Psoas muscle (tissue), 7 donors: ENCODE measurements at regions not wholly inside any gene's neighbourhood (a gene's known extent, or its start where the extent isn't known, plus 50 kb on each side); places are given as distances from the start of the nearest gene placed in this dataset.
"Not testable (repeated sequence)": the region's sequence is repeated elsewhere in the genome, so short reads cannot be mapped to it uniquely, and the experiment has no call there.

Source experiments
- ATAC-seq, 4 donors: fragments of 200-7000 bp; cut with Tn5 transposase; one replicate each; pipeline ENCODE4 v1.9.1; 2020; ENCODE audit warnings: moderate library complexity in 3 of 4, mild to moderate bottlenecking in 2 of 4
- DNase-seq, 2 donors: peaks; one replicate each; pipeline ENCODE4 v3.0.0-alpha.2; 2020
- H3K27ac ChIP-seq: fragments of 200-600 bp; one replicate; pipeline ENCODE4 v1.8.0; 2022
- H3K27me3 ChIP-seq, 3 donors: fragments of 200-600 bp in 1 of 3; one replicate each; pipeline versions ENCODE4 v1.6.1 to v1.8.0; 2013 to 2022; ENCODE audit warnings: low read length in 2 of 3, mild to moderate bottlenecking in 2 of 3, moderate library complexity in 1 of 3; ENCODE audit not compliant: insufficient read depth in 3 of 3
- H3K36me3 ChIP-seq, 2 donors: fragments of 200-600 bp in 1 of 2; one replicate each; pipeline versions ENCODE4 v1.6.1 to v1.8.0; 2013 to 2022; ENCODE audit warnings: low read depth in 1 of 2, mild to moderate bottlenecking in 1 of 2, moderate library complexity in 1 of 2; ENCODE audit not compliant: insufficient read depth in 1 of 2
- H3K4me1 ChIP-seq: fragments of 200-600 bp; one replicate; pipeline ENCODE4 v1.8.0; 2022
- H3K4me3 ChIP-seq: fragments of 200-600 bp; one replicate; pipeline ENCODE4 v1.8.0; 2022; ENCODE audit warnings: mild to moderate bottlenecking
- H3K9me3 ChIP-seq: fragments of 200-600 bp; one replicate; pipeline ENCODE4 v1.8.0; 2022
- CTCF ChIP-seq: fragments of 200-600 bp; IDR thresholded peaks from one replicate; pipeline ENCODE4 v1.8.0; 2022; ENCODE audit warnings: antibody characterized with exemption
- WGBS, 3 donors: extraction: QIAGEN DNeasy Blood & Tissue Kit; methylation state at CpG; one replicate each; pipeline versions ENCODE4 v1.1.6 to v1.1.7; 2013; 5-methylcytosine and 5-hydroxymethylcytosine counted together
- intact Hi-C, 2 donors: fragments of 100-400 bp; cut with DNase I; formaldehyde crosslinking; loops; one replicate each; pipeline versions ENCODE4 v1.11.0 to v1.14.2; 2022
- donor health status: healthy with polysubstance abuse.
- donor health status: DM: no; HTN: no; CAD: no; lungs with moderate emphysema.
- donor health status: Bipolar disorder and iron deficiency.
- donor health status: healthy.
- donor health status: DM: yes; HTN: yes; CAD: no.
- donor health status: DM: no; HTN: no; CAD: no.
- donor health status: DM: yes; HTN: yes; CAD: no.

DNA sequence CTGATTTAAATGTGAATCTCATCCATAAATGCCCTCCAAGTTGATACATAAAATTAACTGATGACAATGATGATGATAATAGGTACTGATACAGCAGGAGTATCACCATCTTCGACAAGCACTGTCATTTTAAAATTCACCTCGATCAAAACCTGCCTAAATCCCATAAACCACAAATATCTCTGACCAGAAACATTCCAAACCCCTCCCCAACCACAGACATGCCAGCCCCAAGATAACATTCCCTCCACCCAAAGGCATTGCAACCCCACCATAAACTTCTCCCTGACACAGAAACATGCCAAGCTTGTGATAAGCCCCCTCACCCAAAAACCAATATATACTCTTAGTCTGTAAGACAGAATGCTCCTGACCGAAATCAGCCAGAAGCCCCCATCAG, 63.7 kb upstream of the WDFY3 start:
- intact Hi-C loops = no loop called here
- Histone ChIP-seq H3K9me3 (peaks cover 8% of the 10 kb centered on the region), H3K4me3 (no peak overlapping the region), H3K36me3 (no peaks in the 10 kb centered on the region), H3K27me3 (no peaks in the 10 kb centered on the region), H3K4me1 (no peaks in the 10 kb centered on the region), H3K27ac (no peak overlapping the region)
- ATAC-seq = no peak
- no peak for TF ChIP-seq CTCF
- 92 to 94% (median 93%) methylated on average over 3 of the region's 3 CpGs for WGBS, 3 donors
- no peak for DNase-seq

DNA sequence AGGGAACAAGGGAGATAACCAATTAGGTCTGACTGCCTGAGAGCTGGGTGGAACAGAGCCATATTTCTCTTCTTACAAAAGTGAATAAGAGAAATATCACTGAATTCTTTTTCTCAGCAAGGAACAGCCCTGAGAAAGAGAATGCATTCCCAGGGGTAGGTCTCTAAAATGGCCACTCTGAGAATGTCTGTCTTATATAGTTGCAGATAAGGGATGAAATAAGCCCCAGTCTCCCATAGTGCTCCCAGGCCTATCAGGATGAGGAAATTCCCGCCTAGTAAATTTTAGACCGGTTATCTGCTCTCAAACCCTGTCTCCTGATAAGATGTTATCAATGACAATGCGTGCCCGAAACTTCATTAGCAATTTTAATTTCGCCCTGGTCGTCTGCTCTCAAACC, 67.3 kb upstream of the WDFY3 start:
- H3K36me3 ChIP-seq, DNase-seq, H3K4me1 ChIP-seq, H3K27ac ChIP-seq, H3K4me3 ChIP-seq, intact Hi-C loops, H3K27me3 ChIP-seq, ATAC-seq, H3K9me3 ChIP-seq: not testable (repeated sequence)
- 94 to 97% (median 96%) methylated on average over 6 of the region's 6 CpGs for WGBS, 3 donors

- WGBS, 3 donors = 23 to 51% (median 25%) methylated on average over 1 of the region's 1 CpG
- no peaks in the 10 kb centered on the region for H3K27me3 ChIP-seq
- TF ChIP-seq CTCF = no peak
- H3K27ac ChIP-seq = no peak overlapping the region
- ATAC-seq (peak; percentile 33 to 79 (median 52)), DNase-seq (no peak)
- intact Hi-C loops = no loop called here
- H3K36me3 ChIP-seq = no peaks in the 10 kb centered on the region
- no peaks in the 10 kb centered on the region for H3K9me3 ChIP-seq
- no peak overlapping the region for H3K4me3 ChIP-seq
- H3K4me1 ChIP-seq = no peaks in the 10 kb centered on the region
Observed at GRCh38 chr4:85039526-85039925, 73.0 kb upstream of the WDFY3 start.

GRCh38 chr4:85043812-85044496, 77.5 kb upstream of the WDFY3 start:
- H3K9me3 ChIP-seq, H3K4me1 ChIP-seq, intact Hi-C loops, H3K27ac ChIP-seq, H3K36me3 ChIP-seq, ATAC-seq, H3K4me3 ChIP-seq, H3K27me3 ChIP-seq, DNase-seq: not testable (repeated sequence)
- 88 to 94% (median 92%) methylated on average over 6 of the region's 6 CpGs for WGBS, 3 donors

GRCh38 chr4:85050736-85051135, 84.2 kb upstream of the WDFY3 start:
- no peaks in the 10 kb centered on the region for H3K27me3 ChIP-seq
- WGBS, 3 donors = 10 to 17% (median 16%) methylated on average over 1 of the region's 1 CpG
- intact Hi-C loops = no loop called here
- no peak overlapping the region for H3K4me3 ChIP-seq
- H3K36me3 ChIP-seq = no peaks in the 10 kb centered on the region
- no peak for TF ChIP-seq CTCF
- ATAC-seq = no peak
- no peaks in the 10 kb centered on the region for H3K4me1 ChIP-seq
- H3K9me3 ChIP-seq = no peaks in the 10 kb centered on the region
- no peak overlapping the region for H3K27ac ChIP-seq
- DNase-seq = no peak

DNA sequence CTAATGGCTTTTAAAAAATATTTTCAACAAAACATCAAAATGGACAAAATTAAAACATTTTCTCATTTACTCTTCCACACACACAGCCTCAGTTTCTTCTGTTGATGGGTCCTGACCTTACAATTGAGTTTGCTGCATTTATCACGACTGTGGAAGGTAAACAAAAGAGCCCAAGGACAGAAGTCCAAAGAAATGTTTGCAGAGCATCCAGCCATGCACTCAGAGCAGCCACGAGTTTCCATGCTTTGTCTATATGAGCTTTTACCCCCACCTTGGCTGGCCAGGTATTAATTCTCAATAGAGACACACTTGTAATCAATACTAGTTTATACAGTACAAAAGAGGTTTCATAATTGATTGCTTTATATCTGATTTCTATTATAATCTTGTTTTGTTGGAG, 85.0 kb upstream of the WDFY3 start:
- H3K4me3 ChIP-seq = no peak overlapping the region
- no peaks in the 10 kb centered on the region for H3K9me3 ChIP-seq
- DNase-seq = no peak
- H3K36me3 ChIP-seq = no peaks in the 10 kb centered on the region
- no peak overlapping the region for H3K27ac ChIP-seq
- TF ChIP-seq CTCF = no peak
- no peaks in the 10 kb centered on the region for H3K4me1 ChIP-seq
- 54 to 63% (median 61%) methylated on average over 2 of the region's 2 CpGs for WGBS, 3 donors
- H3K27me3 ChIP-seq = no peaks in the 10 kb centered on the region
- intact Hi-C loops = no loop called here
- ATAC-seq = no peak

DNA sequence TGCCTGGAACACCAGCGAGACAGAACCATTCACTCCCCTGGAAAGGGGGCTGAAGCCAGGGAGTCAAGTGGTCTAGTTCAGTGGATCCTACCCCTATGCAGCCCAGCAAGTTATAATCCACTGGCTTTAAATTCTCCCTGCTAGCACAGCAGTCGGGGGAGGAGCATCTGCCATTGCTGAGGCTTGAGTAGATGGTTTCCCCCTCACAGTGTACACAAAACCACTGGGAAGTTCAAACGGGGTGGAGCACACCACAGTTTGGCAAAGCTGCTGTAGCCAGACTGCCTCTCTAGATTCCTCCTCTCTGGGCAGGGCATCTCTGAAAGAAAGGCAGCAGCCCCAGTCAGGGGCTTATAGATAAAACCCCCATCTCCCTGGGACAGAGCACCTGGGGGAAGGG, 88.4 kb upstream of the WDFY3 start:
- H3K4me1 ChIP-seq, H3K4me3 ChIP-seq, H3K36me3 ChIP-seq, H3K27ac ChIP-seq, H3K9me3 ChIP-seq, ATAC-seq, intact Hi-C loops, DNase-seq, H3K27me3 ChIP-seq: not testable (repeated sequence)
- WGBS, 3 donors = 43 to 58% (median 45%) methylated on average over 3 of the region's 3 CpGs
